RKO (cell line): ENCODE measurements at regions not wholly inside any gene's neighbourhood (a gene's known extent, or its start where the extent isn't known, plus 50 kb on each side); places are given as distances from the start of the nearest gene placed in this dataset.

Experiments used
- DNase-seq: peaks from one replicate; pipeline ENCODE4 v3.0.0-alpha.2; 2016; ENCODE audit warnings: low spot score

DNA sequence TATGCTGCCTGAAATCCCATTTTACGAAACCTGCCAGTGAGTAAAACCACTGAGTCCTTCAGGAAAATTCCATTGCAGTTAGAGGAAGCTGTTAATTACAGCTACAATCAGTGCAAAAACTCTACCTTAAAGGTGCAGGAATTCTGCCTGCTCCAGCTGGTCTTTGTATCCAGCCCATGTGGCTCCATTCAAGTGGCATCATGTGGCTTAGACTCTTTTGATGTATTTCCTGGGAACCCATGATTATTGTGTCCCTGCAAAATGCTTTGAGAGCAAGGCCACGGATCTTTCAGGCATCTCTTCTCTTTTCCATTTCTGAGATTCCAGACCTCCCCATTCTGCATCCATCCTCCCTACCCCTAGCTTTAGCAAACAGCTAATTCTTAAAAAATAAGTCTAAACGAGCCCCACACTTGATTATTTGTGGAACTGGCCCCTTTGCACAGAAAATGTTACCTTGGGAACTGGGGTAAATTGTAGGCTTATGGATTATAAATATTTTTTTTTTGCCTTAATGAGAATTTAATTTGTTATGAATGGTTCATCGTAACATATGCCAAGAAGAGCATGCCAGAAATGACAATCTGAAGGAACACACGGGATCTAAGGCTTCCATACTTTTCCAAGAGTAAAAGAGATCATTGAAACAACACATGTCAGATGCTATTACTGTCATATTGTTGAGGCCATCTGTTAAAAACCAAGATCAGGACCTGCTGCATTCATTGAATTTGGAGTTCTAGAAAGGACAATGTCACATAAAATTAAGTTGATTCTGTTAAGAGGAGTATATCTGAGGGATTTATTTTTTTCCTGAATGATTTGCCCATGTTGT lies 144.6 kb downstream of the TPH2 start:
- no peak for DNase-seq

DNA sequence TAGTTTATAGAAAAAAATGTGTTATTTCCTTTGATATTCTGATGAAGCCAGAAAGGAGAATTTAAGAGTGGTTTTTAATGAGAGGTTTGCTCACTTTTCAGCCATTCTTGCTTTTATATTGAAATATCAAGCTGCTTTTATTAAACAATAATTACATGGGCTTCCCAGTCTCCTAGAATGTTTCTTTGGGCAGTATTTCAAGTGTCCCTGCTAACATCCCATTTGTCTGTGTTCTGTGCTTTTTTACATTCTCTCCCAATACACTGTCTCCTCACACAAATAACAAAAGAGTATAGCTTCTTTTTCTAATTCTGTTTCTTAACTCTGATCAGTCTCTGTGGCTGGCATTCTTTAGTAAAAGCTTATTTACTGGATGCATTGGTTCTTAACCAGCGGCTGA lies 145.4 kb downstream of the TPH2 start:
- no peak for DNase-seq

GRCh38 chr12:72084880-72085279 lies 146.2 kb downstream of the TPH2 start:
- DNase-seq = no peak

DNA sequence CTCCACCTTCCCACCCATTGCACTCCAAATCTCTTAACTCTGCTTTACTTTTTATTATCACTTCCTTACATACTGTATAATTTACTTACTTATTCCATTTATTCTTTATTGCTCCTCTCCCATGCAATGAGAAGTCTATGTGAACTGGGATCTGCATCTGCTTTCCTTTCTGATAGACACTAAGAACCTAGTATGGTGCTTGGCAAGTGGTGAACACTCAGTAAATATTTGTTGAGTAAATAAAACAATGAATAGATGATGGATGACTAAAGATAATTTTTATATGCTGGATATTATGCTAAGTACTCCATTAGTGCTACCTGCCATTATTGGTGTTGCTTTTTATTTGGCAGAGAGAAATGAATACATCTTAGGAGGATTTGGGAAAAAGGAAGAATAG lies 151.0 kb downstream of the TPH2 start:
- DNase-seq = no peak

DNA sequence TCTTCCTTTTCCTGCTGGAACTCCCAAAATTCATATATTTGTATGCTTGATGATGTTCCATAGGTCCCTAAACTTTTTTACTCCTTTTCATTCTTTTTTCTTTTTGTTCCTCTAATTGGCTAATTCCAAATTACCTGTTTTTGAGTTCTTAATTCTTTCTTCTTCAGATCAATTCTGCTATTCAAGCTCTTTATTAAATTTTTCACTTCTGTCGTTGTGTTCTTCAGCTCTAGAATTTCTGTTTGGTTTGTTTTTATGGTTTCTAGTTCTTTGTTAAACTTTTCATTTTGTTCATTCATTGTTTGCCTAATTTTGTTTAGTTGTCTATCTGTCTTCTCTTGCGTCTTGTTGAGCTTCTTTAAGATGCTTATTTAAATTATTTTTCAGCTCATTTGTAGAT lies 154.8 kb downstream of the TPH2 start:
- DNase-seq = no peak

DNA sequence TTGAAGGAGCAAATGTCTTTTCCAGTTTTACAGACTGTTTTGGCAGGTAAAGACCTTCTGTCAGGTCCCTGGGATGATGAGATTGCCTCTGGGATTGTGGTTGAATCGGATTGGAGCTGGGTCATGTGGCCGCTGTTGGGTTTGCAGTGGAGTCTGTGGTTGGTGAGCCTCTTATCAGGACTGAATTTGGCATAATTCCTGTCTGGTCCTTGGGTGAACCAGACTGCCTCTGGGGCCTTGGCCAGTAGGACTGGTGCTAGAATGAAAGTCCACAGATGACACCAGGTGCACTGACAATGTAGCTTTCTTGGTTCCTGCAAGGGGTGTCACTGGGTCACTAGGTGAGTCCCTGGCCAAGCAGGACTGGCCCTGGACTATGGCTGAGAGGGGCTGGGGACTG lies 155.3 kb downstream of the TPH2 start:
- no peak for DNase-seq

GRCh38 chr12:72094490-72094889 lies 155.8 kb downstream of the TPH2 start:
- no peak for DNase-seq

- no peak for DNase-seq
These were observed 156.4 kb downstream of the TPH2 start for GRCh38 chr12:72095025-72095424.

DNA sequence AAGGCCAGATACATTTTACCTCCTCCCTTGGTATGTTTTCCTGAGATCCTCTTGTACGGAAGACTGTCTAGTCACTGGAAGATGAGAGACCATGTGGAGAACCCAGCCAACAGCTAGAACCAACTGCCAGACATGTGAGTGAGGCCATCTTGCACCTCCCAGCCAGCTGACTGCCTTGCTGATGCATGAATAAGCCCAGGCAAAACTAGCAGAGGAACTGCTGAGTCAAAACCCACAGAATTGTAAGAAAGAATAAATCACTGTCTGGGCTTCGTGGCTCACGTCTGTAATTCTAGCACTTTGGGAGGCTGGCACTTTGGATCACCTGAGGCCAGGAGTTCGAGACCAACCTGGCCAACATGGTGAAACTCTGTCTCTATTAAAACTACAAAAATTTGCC lies 160.0 kb downstream of the TPH2 start:
- peak; percentile 11 for DNase-seq

GRCh38 chr12:72100854-72101253 lies 162.2 kb downstream of the TPH2 start:
- no peak for DNase-seq

- no peak for DNase-seq
These were observed 163.5 kb downstream of the TPH2 start for GRCh38 chr12:72102150-72102549.

- no peak for DNase-seq
These were observed 166.3 kb upstream of the TRHDE start for GRCh38 chr12:72105849-72106248.

DNA sequence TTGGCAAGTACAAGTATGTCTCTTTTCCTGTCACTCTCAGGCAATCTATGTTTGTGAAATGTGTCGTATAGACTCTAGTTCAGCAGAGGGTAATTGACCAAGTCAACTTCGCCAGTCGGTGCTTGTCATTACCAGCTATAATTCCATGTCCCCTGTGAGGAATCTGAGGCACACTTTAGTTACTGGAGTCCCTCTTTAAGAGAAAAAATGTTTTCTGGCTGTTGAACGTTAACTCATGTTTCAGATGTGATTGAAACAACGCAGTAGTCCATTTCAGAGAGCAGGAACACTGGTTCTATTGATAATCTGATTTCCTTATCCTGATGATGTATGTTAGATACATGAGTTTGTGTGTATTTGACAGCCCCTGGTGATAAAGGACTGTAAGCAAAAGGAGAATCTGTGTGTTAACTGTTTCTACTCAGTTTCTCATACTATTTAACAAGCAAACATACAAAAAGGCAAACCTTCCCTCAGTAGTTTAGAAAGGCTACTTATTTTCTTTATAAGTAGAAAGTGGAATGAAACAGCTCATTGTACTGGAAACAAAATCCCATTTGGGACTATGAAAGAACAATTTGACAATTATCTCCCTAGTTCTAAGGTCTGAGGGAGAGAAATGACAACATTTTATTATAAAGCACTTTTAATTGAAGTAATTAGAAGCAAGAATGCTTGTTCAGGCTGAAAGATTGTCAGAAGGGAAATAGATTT lies 161.1 kb upstream of the TRHDE start:
- DNase-seq = no peak

DNA sequence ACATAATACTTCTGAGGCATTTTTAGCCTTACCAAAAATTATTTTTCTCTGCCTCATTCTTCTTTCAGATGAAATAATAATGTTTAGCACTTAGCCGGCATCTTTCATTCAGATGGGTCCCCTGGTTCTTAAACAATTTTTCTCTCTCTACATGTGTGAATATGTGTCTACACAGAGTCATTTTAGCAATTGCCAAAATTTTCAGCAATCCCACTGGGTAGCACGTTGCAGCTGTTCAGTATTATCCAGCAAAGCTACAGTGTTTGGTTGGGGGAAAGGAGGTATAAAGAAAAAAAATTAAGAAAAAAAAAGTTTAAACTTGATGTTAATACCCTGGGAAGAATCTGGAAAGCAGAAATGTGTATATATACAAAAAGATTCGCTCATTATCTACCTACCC lies 160.5 kb upstream of the TRHDE start:
- no peak for DNase-seq

DNA sequence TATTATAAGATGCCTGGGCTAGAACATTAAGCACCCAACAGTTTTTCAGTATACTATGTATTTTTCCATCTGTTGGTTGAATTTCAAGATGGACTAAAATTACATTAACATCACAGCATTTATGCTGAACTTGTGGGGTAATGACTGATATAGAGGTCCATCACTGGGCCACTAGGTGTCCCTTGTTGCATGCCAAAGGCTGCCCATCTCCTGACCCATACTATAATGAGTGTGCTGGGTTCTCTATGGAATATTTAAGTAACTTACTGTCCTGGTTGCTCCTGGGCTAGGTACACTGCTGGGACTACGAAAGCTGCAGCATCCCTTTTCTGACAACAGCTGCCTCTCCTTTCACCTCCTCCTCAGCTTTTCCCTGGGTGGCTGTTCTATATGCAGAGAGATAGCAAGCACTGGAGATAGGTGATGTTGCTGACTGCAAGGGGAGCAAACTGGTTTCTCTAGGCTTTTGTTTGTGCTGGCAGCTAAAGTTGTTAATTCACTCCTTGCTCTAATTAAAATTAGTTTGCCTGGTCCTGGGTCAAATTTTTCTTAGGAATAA lies 138.6 kb upstream of the TRHDE start:
- peak; percentile 22 for DNase-seq

DNA sequence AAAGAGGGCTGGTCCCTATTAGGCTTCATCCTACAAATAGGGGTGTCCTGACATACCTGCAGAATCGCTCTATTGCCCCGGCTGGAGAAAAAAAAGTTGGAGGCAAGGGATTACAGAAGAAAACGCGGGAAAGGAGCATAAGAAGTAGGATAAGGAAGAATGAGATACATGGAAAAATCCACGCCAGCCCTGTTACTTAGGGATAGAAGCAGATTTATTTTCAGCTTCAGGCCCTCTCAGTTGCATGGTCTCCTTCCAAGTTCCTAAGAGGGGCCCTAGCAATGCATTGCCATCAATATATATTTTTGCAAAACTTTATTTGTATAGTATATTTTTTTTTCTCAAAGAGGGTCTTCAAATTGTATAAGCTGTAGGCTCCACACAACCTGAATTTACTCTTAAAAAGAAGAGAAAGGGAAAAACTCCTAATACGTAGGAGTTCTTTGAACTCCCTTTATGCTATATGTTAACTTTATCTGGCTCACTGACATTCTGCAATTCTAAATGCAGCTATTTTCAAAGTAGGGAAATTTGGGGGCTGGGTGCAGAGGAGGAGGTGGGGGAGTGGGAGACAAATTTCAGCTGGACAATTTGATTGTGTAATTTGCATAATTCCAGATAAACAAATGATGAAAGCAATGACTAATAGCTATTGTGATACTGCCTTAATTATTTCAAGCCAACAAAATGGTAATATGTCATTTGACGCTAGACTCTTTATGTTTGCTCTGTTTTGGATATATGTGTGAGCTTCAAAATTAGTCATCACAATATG lies 137.7 kb upstream of the TRHDE start:
- DNase-seq = no peak

GRCh38 chr12:72135021-72135301 lies 137.2 kb upstream of the TRHDE start:
- DNase-seq = no peak

DNA sequence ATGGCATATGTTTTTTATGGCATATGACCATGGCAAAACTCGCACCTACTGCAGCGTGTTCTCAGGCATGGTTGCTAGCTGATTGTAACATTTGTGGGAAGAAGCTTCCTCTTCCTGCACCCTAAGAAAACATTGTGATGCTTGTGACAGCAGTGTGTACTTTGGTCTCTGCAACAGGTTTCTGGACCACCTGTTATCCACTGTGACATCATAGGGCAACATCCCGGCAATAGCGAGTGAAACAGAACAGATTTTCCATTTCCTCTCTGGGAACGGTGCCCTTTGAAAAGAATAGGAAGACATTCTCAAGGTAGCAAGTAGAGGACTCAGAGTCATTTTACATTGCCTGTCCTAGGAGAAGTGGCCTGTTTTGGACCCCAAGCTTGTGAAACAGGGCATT lies 135.4 kb upstream of the TRHDE start:
- no peak for DNase-seq

DNA sequence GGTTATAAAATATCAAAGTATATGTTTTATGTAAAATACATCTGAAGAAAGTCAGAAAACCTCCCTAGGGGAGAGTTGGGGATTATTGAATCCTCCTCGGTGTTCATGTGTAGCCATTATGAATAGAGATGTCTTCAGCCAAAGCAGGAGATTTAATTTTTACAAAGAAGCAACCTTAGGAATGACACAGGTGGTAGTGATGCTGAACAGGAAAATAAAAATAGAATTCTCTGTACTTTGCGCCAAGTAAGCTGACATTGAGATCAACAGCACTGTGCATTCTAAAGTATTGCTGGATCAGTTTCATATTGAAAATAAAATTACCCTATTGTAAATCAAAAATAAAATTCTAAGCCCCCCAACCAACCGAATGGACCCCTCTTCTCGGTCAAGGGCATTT lies 132.8 kb upstream of the TRHDE start:
- DNase-seq = no peak

GRCh38 chr12:72141381-72141780 lies 130.8 kb upstream of the TRHDE start:
- peak; percentile 56 for DNase-seq

- no peak for DNase-seq
These were observed 127.6 kb upstream of the TRHDE start for GRCh38 chr12:72144553-72144952.

- DNase-seq = no peak
These were observed 125.7 kb upstream of the TRHDE start for GRCh38 chr12:72146495-72146894.

- no peak for DNase-seq
These were observed 123.5 kb upstream of the TRHDE start for GRCh38 chr12:72148709-72149108.
